Lung microvascular endothelial cell (primary cell): ENCODE measurements at regions not wholly inside any gene's neighbourhood (a gene's known extent, or its start where the extent isn't known, plus 50 kb on each side); places are given as distances from the start of the nearest gene placed in this dataset.
"Not testable (repeated sequence)": the region's sequence is repeated elsewhere in the genome, so short reads cannot be mapped to it uniquely, and the experiment has no call there.

Experiments
- DNase-seq, 2 donors: peaks; one replicate each; pipeline versions ENCODE4 v3.0.0 to v3.0.0-alpha.2; 2010; ENCODE audit warnings: low read depth in 2 of 2

DNA sequence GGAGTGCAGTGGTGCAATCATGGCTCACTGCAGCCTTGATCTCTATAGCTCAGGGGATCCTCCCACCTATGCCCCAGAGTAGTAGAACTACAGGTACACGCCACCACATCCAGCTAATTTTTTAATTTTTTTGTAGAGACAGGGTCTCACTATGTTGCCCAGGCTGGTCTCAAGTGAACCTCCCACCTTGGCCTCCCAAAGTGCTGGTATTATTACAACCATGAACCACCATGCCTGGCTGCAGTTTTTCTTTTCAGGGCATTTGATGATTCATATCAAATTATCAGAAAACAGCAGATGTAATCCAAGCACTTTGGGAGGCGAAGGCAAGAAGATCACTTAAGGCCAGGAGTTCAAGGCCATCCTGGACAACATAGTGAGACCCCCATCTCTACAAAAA, 88.4 kb upstream of the JARID2 start:
- DNase-seq, result no peak

DNA sequence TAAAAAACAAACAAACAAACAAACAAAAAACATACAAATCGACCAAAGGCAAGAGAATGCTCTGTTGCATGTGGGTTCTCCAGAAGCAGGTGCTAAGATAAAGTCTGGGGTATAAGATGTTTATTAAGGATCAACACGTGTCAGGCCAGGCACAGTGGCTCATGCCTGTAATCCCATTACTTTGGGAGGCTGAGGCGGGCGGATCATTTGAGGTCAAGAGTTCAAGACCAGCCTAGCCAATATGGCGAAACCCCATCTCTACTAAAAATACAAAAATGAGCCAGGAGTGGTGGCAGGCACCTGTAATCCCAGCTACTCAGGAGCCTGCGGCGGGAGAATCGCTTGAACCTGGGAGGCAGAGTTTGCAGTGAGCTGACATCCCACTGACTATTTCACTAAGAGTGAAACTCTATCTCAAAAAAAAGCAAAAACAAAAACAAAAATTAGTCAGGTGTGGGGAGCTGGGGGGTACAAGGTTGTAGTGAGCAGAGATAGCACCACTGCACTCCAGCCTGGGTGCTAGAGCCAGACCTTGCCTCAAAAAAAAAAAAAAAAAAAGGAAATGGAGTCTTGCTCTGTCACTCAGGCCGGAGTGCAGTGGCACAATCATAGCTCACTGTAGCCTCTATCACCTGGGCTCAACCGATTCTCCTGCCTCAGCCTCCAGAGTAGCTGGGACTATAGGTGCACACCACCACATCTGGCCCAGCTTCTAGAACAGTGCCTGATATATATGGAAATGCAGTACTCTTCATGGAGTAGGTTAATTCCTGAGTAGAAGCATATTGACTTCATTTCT, 86.8 kb upstream of the JARID2 start:
- DNase-seq, result no peak

DNA sequence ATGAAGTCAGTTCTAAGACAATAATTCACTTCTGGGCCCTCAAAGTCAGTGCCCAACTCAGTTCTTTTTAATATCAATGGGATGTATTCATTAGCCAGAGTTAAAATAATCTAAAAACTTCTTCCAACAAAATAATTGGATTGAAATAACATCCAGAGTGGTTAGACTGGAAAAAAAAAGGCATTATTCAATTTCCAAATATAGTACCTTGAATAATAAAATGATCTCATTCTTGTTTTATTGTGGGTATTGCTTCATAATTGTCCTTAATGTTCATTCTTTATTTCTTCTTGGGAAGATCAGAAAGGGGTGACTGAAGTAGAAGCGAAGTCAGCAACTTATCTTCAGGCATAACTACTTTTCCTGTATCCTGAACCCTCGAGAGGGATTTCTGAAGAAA, 85.1 kb upstream of the JARID2 start:
- no peak for DNase-seq

- DNase-seq, result not testable (repeated sequence)
Observed at GRCh38 chr6:15164855-15165254, 81.0 kb upstream of the JARID2 start.

- no peak for DNase-seq
Observed at GRCh38 chr6:15166121-15166520, 79.7 kb upstream of the JARID2 start.

GRCh38 chr6:15170126-15170525, 75.7 kb upstream of the JARID2 start:
- DNase-seq, result no peak

- no peak for DNase-seq
Observed at GRCh38 chr6:15171026-15171425, 74.8 kb upstream of the JARID2 start.

DNA sequence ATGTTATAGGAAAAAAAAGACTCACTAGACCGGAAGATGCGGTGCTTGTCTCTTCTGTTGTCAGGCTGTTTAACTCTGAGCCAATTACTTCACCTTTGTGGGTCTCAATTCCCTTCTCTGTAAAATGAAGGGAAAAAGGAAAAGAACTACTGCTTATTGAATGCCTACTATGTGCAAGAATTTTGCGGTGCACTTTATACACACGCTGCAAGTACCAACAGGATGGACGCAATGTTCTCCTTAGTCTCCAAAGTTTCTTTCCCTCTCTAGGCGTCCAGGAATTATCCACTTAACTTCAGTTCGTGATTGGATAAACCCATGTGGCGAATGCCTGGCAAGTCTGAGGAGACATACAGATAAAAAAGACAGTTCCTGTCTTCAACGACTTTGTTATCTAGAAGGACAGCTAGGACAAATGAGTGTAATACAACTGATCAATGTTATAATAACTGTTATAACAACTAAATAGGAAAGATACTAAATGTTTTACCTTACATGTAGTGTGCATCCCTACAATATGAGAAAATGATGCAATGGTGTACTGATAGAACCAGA, 69.0 kb upstream of the JARID2 start:
- no peak for DNase-seq

GRCh38 chr6:15183979-15184378, 61.9 kb upstream of the JARID2 start:
- no peak for DNase-seq

GRCh38 chr6:15184441-15184861, 61.4 kb upstream of the JARID2 start:
- DNase-seq, result no peak

GRCh38 chr6:15185111-15185510, 60.8 kb upstream of the JARID2 start:
- not testable (repeated sequence) for DNase-seq

DNA sequence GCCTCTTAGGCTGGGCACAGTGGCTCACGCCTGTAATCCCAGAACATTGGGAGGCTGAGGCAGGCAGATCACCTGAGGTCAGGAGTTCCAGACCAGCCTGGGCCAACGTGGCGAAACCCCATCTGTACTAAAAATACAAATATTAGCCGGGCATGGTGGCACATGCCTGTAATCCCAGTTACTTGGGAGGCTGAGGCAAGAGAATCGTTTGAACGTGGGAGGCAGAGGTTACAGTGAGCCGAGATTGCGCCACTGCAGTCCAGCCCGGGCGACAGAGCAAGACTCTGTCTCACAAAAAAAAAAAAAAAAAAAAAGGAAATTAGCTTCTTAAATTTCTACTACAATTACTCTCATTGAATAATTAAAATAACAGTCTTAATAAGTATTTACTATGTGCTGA, 52.4 kb upstream of the JARID2 start:
- not testable (repeated sequence) for DNase-seq

DNA sequence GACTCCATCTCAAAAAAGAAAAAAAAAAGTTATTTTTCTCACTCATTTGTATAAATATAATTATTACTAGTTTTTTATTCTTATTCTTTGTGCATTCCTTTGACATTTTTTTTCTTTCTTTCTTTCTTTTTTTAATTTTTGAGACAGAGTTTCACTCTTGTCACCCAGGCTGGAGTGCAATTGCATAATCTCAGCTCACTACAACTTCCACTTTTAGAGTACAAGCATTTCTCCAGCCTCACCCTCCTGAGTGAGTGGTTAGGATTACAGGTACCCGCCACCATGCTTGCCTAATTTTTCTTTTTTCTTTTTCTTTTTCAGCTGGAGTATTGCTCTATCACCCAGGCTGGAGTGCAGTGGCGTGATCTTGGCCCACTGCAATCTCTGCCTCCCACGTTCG, 51.4 kb upstream of the JARID2 start:
- DNase-seq, result no peak
